ENCODE measurements at regions not wholly inside any gene's neighbourhood (a gene's known extent, or its start where the extent isn't known, plus 50 kb on each side); places are given as distances from the start of the nearest gene placed in this dataset.

- H3K4me3 ChIP-seq (ENCODE audit: low read length) = no peak overlapping the region
- DNase-seq (ENCODE audit: low read depth) = no peak
- TF ChIP-seq CTCF (conservative IDR thresholded peaks at IDR 0.05; ENCODE audit: low read length) = no peak
Observed at GRCh38 chr12:131636266-131636665, 74.6 kb upstream of the SFSWAP start.

GRCh38 chr12:131636940-131637750 lies 73.7 kb upstream of the SFSWAP start:
- no peak for TF ChIP-seq CTCF (conservative IDR thresholded peaks at IDR 0.05; ENCODE audit: low read length)
- no peak overlapping the region for H3K4me3 ChIP-seq (ENCODE audit: low read length)
- no peak for DNase-seq (ENCODE audit: low read depth)

GRCh38 chr12:131637986-131638385 lies 72.9 kb upstream of the SFSWAP start:
- no peak for DNase-seq (ENCODE audit: low read depth)
- TF ChIP-seq CTCF (conservative IDR thresholded peaks at IDR 0.05; ENCODE audit: low read length) = no peak

GRCh38 chr12:131639270-131639940 lies 71.5 kb upstream of the SFSWAP start:
- no peak overlapping the region for H3K4me3 ChIP-seq (ENCODE audit: low read length)
- DNase-seq (ENCODE audit: low read depth) = no peak
- TF ChIP-seq CTCF (conservative IDR thresholded peaks at IDR 0.05; ENCODE audit: low read length) = no peak

More at GRCh38 chr12:131637986-131638385, 72.9 kb upstream of the SFSWAP start:
- no peak overlapping the region for H3K4me3 ChIP-seq (ENCODE audit: low read length)

GRCh38 chr12:131640525-131640924 lies 70.4 kb upstream of the SFSWAP start:
- no peak for TF ChIP-seq CTCF (conservative IDR thresholded peaks at IDR 0.05; ENCODE audit: low read length)
- H3K4me3 ChIP-seq (ENCODE audit: low read length) = no peak overlapping the region
- no peak for DNase-seq (ENCODE audit: low read depth)

- TF ChIP-seq CTCF (conservative IDR thresholded peaks at IDR 0.05; ENCODE audit: low read length) = no peak
- H3K4me3 ChIP-seq (ENCODE audit: low read length) = no peak overlapping the region
- no peak for DNase-seq (ENCODE audit: low read depth)
Observed at GRCh38 chr12:131641315-131641714, 69.6 kb upstream of the SFSWAP start.

GRCh38 chr12:131642101-131642540 lies 68.8 kb upstream of the SFSWAP start:
- no peak overlapping the region for H3K4me3 ChIP-seq (ENCODE audit: low read length)
- TF ChIP-seq CTCF (conservative IDR thresholded peaks at IDR 0.05; ENCODE audit: low read length) = no peak
- no peak for DNase-seq (ENCODE audit: low read depth)

Measured in AG10803 (cell line).